ENCODE measurements at regions not wholly inside any gene's neighbourhood (a gene's known extent, or its start where the extent isn't known, plus 50 kb on each side); places are given as distances from the start of the nearest gene placed in this dataset.
"Not testable (repeated sequence)": the region's sequence is repeated elsewhere in the genome, so short reads cannot be mapped to it uniquely, and the experiment has no call there.

GRCh38 chr11:127941554-127941953 is 645.8 kb downstream of the ETS1 start:
- TF ChIP-seq YY1 (IDR thresholded peaks at IDR 0.05; ENCODE audit: insufficient read depth, insufficient read length); ZNF274 (IDR thresholded peaks at IDR 0.05; ENCODE audit: low read depth, low read length): not testable (repeated sequence)
